ENCODE measurements at regions not wholly inside any gene's neighbourhood (a gene's known extent, or its start where the extent isn't known, plus 50 kb on each side); places are given as distances from the start of the nearest gene placed in this dataset.
"Not testable (repeated sequence)": the region's sequence is repeated elsewhere in the genome, so short reads cannot be mapped to it uniquely, and the experiment has no call there.

DNA sequence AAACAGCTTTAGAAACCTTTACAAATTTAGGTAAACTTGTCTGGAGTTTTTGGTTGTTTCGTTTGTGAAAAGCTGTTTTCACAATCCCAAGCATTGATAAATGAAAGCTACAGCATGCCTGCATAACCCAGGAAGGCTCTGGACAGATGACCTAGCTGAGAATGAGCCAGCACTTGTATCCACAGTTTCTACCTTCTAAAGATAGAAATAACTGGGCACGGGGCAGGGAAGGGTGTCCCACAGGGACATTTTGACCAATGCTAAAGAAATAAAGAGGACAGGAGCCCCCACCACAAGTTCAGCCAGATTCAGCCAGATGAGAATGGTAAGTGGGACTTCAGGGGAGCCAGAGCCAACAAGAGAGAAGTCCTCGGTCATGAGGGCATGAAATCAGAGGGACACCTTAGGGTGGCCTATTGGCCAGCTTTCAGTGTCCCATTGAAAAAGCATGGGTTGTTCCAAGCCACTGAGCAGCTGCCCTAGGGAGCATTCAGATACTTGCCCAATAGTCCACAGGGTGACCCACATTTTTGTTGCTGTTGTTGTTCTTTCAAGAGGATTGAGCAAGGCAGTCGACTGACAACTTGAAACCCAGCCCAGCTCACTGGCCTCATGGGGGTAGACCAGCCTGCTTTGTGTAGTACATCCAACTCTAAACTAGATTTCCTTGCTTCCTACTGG lies 140.3 kb upstream of the NUDT4 start:
- DNase-seq (ENCODE audit: low read depth in 2 of 2, low spot score in 1 of 2), result no peak

DNA sequence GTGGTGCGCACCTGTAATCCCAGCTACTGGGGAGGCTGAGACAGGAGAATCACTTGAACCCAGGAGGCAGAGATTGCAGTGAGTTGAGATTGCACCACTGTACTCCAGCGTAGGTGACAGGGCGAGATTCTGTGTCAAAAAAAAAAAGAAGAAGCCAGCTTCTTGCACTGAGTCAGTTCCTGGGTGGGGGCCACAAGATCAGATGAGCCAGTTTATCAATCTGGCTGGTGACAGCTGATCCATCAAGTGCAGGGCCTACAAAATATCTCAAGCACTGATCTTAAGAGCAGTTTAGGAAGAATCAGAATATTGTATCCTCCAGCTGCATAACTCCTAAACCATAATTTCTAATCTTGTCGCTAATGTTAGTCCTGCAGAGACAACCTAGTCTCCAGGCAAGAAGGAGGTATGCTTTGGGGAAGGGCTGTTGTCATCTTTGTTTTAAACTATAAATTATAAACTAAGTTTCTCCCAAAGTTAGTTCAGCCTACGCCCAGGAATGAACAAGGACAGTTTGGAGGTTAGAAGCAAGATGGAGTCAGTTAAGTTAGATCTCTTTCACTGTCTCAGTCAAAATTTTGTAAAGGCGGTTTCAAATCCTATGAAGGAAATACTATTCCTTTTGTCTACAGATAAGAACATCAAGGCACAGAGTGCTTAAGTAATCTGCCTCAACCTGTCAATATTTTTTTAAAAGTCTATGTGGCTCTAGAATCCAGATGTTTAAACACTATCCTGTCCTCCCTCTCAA lies 139.0 kb upstream of the NUDT4 start:
- not testable (repeated sequence) for DNase-seq (ENCODE audit: low read depth in 2 of 2, low spot score in 1 of 2)

DNA sequence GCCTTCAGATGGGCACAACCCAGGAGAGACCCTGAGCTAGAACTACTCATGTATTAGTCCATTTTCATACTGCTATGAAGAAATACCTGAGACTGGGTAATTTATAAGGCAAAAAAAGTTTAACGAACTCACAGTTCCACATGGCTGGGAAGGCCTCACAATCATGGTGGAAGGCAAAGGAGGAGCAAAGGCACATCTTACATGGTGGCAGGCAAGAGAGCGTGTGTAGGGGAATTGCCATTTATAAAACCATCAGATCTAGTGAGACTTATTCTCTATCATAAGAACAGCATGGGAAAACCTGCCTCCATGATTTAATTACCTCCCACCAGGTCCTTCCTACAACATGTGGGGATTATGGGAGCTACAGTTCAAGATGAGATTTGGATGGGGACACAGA lies 137.9 kb upstream of the NUDT4 start:
- not testable (repeated sequence) for DNase-seq (ENCODE audit: low read depth in 2 of 2, low spot score in 1 of 2)

DNA sequence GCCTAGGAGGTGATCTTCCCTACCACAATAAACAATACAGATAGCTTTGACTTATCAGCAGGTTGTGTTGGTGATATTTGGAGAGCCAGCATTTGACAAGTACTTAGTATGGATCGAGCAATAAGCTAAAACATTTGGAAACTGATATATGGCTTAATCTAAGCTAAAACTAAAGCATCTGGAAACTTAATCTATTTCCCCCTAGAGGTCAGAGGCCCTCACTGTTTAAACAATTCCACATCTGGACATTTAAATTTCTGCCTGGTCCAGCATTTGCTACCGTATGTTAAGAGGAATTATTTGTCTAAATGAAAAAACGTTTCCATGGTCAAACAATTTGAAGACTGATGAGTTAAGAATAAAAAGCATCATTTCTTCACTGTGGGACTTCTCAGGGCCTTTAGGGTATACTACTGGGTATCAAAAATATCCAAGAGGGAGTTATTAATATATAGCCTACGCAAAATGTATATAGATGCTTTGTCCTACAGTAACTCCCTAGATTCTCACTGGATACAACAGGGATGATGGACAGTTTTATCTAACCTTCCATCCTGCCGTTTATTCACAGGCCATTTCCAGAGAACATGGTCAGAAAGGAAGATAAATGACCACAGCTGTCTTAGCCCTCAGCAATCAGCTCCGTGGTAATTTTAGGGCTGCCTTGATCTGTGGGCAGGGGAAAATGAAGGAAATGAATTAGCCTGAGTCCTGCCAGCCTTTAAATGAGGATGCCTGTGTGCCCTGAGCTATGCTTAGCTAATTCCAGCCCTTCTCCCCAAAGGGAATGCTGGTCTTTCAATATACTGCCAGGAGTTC lies 135.4 kb upstream of the NUDT4 start:
- no peak for DNase-seq (ENCODE audit: low read depth in 2 of 2, low spot score in 1 of 2)

DNA sequence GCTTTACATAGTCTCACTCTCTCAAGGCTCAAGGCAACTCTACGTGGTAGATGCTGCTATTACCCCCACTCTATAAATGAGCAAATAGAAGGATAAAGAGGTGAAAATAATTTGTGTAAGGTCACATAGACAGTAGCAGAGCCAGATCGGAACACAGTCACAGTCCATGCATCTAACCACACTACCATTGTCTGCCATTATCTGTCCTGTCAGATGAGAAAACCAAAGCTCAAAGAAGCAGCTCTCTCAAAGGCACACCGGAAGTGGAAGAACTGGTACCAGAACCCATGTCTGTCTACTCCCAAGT lies 134.4 kb upstream of the NUDT4 start:
- DNase-seq (ENCODE audit: low read depth in 2 of 2, low spot score in 1 of 2), result no peak

DNA sequence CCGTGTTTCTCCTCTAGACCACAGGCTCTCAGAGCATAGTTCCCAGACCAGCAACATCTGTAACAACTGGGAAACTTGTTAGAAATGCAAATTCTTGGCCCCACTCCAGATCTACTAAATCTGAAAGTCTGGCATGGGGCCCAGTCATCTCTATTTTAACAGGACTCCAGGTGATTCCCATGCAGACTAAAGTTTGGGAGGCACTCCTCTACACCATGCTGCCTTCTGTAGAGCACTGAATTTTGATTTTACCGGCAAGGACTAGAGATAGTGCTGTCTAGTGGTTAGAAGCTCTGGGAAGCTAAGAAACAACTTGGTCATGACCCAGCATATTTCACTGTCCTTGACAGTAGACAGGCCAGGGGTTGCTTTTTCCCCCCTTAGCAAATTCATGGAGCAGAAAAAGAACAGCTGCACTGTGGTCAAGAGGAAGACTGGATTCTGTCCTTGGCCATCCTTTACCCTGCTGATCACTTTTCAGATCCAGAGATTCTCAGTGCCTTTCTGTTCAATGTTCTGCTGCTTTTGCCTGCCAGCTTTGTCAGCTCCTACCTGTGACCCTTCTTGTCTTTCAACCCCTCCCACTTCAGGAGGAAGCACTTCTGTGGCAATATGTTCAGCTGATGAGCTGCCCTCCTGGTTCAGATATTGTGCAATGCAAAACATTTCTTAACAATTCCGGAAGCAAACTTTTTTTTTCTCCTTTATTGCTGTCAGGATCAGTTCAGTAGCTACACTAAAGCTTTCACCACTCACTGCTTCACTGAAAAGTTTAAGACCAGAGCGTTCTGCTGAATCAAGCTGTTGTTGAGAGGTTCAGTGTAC lies 133.8 kb upstream of the NUDT4 start:
- no peak for DNase-seq (ENCODE audit: low read depth in 2 of 2, low spot score in 1 of 2)

DNA sequence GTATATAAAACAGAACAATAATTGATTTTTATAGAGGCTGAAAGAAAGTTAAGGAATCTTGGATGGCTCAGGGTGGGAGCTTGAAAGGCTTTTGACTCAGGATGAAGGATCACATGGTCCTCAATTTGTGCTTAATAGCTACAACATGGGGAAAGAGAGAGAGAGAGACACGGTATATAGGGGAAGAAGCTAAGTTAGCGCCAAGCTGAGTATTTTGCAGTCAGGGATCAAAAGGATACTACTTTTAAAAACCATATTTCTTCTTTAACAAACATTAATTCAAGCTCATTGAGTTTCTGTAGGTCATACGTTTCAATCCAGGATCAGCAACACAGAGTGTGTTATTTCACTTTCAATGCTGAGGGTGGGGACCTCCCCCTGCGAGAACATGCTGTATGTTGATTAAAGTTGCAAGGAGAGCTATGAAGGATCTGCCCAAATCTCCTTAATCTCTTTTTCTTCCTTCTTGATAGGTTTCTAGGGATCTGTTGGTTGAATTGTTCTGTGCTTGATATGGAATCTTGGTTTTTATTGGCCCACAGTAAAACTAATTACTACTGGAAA lies 133.1 kb upstream of the NUDT4 start:
- DNase-seq (ENCODE audit: low read depth in 2 of 2, low spot score in 1 of 2), result no peak

DNA sequence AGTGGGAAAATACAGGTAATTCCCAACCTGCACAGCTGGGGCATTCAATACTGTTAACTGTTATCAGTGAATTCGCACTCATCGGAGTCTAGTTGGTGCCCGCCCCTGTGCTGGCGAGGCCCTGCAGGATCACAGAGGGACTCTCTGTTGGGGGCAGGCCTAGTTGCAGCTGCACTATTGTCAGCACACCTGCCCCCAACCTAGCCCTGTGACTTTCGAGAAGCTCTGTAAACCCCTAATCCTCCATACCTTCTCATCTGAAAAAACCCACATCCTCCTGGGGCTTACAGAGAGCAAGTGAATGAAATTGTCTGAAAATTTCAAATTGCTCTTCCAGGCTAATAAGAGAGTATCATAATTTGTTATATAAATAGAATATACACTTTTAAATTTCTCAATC lies 132.2 kb upstream of the NUDT4 start:
- DNase-seq (ENCODE audit: low read depth in 2 of 2, low spot score in 1 of 2), result peak in 1 of 2 donors; percentile 2

DNA sequence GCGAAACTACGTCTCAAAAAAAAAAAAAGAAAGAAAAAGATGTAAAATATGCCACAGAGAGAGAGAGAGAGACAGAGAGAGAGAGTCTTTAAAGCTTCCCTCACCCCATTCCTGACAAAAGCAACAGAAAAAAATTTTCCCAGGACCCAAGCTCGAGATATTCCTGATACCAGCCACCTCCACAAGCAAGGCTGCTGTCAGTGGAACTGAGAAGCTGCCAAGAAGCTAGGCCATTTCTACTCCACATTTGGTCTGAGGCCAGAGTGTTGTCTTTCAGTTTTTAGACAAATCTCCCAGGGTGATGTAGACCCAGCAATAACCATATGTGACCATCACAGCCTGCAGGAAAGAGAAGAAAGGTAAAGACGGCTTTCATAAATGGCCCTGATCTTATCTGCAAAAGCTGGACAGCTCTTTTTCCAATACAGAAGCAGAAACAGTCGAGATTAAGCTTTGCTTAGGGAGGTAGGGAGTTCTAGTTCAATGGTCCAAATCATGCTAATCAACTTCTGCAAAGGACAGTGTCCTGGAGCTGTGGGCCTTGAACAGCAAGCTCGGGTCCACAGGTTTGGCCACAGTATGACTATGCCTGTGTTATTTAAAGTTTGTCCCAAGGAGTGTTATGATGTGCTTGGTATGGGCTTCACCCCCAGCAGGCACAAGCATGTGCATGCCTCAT lies 130.3 kb upstream of the NUDT4 start:
- no peak for DNase-seq (ENCODE audit: low read depth in 2 of 2, low spot score in 1 of 2)

DNA sequence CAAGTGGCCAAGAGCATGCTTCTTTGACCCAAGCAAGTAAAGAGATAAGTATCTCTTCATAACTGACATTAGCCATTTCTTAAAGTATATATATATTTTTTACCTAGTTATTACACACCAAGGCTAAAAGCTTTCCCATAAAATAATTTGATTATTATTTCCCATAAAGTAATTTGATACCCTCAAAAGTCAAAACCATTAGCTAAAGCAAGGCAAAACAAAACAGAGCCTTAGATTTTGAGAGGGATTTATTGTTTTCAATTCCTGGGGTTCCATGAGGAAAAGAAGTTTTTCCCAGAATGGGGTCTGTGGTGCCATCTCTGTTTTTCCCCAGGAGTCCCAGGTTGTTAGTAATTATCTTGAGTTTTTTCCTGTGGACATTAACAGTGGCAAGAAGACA lies 125.5 kb upstream of the NUDT4 start:
- no peak for DNase-seq (ENCODE audit: low read depth in 2 of 2, low spot score in 1 of 2)

DNA sequence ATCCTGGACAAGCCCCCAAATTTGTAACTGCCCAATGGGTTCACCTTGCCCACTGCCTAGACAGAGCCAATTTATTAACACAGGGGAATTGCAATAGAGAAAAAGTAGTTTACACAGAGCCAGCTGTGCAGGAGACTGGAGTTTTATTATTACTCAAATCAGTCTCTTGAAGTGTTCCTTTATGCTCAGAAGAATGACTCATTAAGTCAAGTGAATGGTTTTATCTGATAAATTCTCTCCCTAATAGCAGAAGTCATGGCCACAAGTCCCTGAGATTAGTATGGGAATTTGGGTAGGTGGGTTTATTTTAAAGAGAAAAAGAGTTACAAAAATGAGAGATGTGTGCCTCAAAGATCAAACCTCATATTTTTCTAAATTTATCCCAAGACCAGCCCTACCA lies 122.8 kb upstream of the NUDT4 start:
- DNase-seq (ENCODE audit: low read depth in 2 of 2, low spot score in 1 of 2), result no peak

DNA sequence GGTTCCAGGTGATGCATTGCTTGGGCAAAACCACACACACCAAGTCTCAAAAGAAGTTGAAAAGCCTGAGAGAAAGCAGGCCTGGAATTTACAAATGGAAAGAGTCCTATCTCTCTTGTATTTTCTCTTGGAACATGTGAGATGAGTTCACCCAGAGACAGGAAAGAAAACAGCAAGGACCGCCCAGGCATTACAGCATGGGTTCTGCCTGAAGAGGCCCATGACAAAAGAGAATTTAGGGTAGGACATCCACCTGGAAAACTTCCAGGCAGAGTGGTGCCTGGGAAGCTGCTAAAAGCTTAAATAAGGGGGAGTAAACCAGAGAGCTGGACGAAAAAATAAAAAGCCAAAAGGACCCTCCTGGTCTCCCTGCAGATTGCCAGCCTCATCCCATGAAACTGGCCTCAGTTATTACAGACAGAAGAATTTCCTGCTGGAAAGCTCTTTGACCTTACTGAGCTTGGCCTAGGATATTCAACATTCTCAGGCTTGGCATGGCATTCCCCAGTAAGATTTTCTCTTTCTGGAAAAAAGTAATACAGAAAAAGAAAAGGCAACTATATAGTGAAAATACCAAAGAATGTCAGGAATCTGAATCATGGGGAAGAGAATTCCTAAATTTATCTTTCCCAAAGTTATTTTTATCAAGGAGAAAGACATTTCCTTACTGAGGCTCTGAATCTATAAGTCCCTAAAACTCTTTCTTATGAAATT lies 121.3 kb upstream of the NUDT4 start:
- no peak for DNase-seq (ENCODE audit: low read depth in 2 of 2, low spot score in 1 of 2)

DNA sequence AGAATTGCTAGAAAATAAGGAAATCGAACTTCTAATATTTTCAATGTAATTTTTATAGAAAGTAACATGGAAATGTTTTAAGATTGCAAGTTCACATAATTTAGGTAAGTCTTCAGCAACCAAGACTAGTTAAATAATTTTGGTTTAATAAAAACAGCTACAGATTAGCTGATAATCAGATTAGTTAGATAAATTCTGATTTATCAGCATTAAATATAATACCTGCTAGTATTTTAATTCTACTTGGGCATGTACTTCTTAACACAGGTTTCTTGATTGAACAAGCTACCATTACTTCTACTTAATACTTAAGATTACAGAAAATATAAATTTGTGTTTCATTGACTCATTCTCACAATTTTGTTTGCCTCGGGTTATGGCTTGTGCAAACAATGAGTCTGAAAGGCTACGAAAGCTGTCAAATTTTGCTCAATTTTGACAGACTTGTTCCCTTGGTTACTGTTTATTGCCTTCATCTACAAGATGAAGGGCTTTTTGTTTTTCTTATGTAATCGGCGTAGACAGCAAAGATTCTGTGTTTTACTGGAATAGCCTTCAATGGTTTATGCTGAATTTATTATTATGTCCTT lies 116.1 kb upstream of the NUDT4 start:
- no peak for DNase-seq (ENCODE audit: low read depth in 2 of 2, low spot score in 1 of 2)

DNA sequence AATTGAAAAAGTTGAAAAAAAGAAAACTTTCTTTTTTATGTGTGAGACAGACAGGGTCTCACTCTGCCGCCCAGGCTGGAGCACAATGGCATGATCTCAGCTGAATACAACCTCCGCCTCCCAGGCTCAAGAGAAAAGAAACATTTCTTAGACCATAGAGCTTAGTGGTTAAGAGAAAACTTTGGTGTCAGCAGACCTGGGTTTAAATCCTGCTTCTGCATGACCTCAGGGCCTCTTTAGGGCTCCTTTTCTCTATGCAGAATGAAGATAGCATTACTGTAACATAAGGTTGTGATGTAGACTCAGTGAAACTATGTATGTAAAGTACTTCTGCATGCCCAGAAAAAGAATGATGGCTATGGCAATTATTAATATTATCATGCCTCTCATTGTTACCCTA lies 104.7 kb upstream of the NUDT4 start:
- DNase-seq (ENCODE audit: low read depth in 2 of 2, low spot score in 1 of 2), result no peak

DNA sequence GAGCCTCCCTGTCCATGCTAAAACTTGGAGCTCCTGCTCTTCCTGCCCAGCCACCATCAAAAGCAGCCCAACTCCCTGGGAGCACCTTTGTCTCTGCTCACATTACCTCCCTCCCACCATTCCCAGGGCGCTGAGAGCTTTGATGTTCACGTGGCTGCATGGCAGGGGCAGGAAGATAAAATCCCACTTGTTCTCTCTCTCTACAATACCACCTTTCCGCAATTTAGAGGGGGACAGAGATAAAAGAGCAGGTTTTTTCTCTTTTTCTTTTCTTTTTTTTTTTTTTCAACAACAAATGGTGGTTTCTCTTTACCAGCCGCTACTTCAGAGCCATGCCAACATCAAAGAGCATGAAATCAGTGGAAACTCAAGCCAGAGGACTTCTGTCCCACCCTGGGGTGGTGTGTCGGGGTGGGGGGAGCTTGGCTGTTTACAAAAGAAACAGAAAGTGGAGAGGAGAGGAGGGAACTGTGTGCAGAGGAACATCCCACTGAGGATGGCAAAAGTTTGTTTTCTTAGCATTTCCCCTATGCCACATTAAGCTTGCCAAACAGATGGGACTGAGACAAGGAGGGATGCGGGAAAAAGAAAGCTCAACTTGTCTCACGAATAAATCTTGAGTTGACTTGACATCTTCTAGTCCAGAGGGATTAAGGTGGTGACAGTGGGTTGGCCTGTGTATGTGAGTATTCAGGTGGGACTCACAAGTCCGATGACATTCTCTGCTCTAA lies 103.7 kb upstream of the NUDT4 start:
- no peak for DNase-seq (ENCODE audit: low read depth in 2 of 2, low spot score in 1 of 2)

DNA sequence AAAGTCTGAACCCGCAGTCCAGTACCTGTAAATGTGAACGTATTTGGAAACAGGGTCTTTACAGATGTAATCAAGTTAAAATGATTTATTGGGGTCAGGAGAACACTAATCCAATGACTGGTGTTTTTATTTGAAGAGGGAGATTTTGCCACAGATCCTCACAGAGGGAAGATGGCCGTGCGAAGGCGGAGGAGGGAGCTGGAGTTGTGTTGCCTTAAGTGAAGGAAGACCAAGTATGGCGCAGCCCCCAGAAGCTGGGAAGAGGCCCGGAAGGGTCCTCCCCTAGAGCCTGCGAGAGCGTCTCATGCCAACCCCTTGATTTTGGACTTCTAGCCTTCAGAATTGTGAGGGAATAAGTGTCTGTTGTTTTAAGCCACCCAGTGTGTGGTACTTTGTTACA lies 102.8 kb upstream of the NUDT4 start:
- no peak for DNase-seq (ENCODE audit: low read depth in 2 of 2, low spot score in 1 of 2)

DNA sequence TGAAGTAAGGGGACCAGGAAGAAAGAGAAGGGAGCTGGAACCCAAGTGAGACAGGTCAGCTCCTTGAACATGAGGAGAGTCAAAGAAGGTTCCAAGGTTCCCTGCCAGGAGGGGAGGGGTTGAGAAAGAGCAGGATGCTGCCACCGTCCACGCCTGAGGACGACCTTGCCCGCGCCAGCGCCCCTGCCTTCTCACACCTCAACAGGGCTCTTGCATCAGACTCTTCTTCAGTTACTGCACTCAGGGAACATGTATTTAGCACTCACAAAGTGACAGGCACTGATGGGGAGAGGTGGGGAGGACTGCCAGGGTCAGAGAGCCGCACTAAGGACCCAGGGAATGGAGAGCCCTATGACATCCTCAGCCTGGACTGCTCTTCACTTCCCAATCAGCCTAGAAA lies 102.1 kb upstream of the NUDT4 start:
- no peak for DNase-seq (ENCODE audit: low read depth in 2 of 2, low spot score in 1 of 2)

DNA sequence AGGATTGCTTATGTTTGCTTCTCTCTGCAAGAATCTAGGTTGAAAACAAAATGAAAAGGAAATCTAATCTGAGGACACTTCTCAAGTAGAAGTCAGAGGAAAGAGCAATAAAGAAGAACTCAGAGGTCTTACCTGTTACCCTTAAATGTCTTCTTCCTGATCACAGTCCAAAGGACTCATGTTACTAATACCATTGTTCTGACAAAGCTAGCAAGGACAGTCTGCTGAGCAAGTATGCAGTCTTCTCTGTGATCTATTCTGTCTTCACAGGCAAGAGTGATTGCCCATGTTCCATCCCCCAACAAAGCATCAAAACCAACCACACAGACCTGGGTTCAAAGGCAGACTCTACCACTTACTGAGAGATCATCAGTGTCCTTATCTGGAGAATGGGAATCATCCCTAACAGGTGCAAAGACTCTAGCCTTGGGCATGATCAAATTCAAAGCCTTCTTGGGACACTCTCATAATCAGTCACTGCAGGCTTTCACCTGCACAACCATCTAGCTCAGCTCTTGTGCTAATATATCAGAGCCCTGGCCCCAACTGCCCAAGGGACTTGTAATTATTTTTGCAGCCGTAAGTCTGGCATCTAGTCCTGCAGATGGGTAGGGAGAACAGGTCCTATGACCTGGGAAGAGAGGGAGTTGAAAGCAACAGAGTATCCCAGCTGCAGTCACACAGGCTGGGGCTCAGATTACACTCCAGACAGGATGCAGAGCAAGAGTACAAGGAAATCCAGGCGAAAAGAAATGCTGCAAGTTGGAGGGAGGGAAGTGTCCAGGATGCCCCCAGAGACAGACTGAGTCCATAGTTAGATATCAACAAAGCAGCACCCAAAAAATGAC lies 97.9 kb upstream of the NUDT4 start:
- DNase-seq (ENCODE audit: low read depth in 2 of 2, low spot score in 1 of 2), result no peak
